ENCODE measurements at regions not wholly inside any gene's neighbourhood (a gene's known extent, or its start where the extent isn't known, plus 50 kb on each side); places are given as distances from the start of the nearest gene placed in this dataset.

GRCh38 chr4:11264346-11264745 lies 164.3 kb downstream of the HS3ST1 start:
- H4K20me1 ChIP-seq (ENCODE audit: insufficient read depth, low read length, poor library complexity, severe bottlenecking) = no peaks in the 10 kb centered on the region
- H3K36me3 ChIP-seq (ENCODE audit: insufficient read depth, low read length) = peaks cover 4% of the 10 kb centered on the region; the same call in 1 of the 2 replicates
- H3K4me3 ChIP-seq (ENCODE audit: low read length, poor library complexity, severe bottlenecking) = no peak overlapping the region
- no peak overlapping the region for H2AFZ ChIP-seq (ENCODE audit: low read length)
- no peaks in the 10 kb centered on the region for H3K4me1 ChIP-seq (ENCODE audit: insufficient read depth, low read length, poor library complexity, severe bottlenecking)
- no peak overlapping the region for H3K9ac ChIP-seq (ENCODE audit: low read depth, low read length, poor library complexity, severe bottlenecking)
- no peaks in the 10 kb centered on the region for H3K79me2 ChIP-seq (ENCODE audit: insufficient read depth, low read length)
- no peak overlapping the region for H3K4me2 ChIP-seq (ENCODE audit: low read depth, low read length, poor library complexity, severe bottlenecking)
- no peaks in the 10 kb centered on the region for H3K27me3 ChIP-seq (ENCODE audit: insufficient read depth, low read length, poor library complexity, severe bottlenecking)
- no peak for TF ChIP-seq EZH2phosphoT487 (IDR thresholded peaks at IDR 0.05; ENCODE audit: borderline replicate concordance)
- no peak for TF ChIP-seq CTCF (conservative IDR thresholded peaks at IDR 0.05; ENCODE audit: low read length)
- no peaks in the 10 kb centered on the region for H3K9me2 ChIP-seq (replicated peaks; ENCODE audit: low read depth, low read length)
- peaks cover 3% of the 10 kb centered on the region; the same call in 1 of the 2 replicates for H3K9me3 ChIP-seq (ENCODE audit: insufficient read depth, low read depth, low read length)
- no peaks in the 10 kb centered on the region for H3F3A ChIP-seq (ENCODE audit: low read depth)

- Histone ChIP-seq H3K36me3 (ENCODE audit: insufficient read depth, low read length) (peaks cover 4% of the 10 kb centered on the region; the same call in 1 of the 2 replicates), H3F3A (ENCODE audit: low read depth) (no peaks in the 10 kb centered on the region), H3K9me2 (replicated peaks; ENCODE audit: low read depth, low read length) (no peaks in the 10 kb centered on the region), H3K79me2 (ENCODE audit: insufficient read depth, low read length) (no peaks in the 10 kb centered on the region), H3K4me3 (ENCODE audit: low read length, poor library complexity, severe bottlenecking) (no peak overlapping the region), H3K27me3 (ENCODE audit: insufficient read depth, low read length, poor library complexity, severe bottlenecking) (no peaks in the 10 kb centered on the region), H4K20me1 (ENCODE audit: insufficient read depth, low read length, poor library complexity, severe bottlenecking) (no peaks in the 10 kb centered on the region), H2AFZ (ENCODE audit: low read length) (no peak overlapping the region), H3K9me3 (ENCODE audit: insufficient read depth, low read depth, low read length) (peaks cover 3% of the 10 kb centered on the region; the same call in 1 of the 2 replicates), H3K9ac (ENCODE audit: low read depth, low read length, poor library complexity, severe bottlenecking) (no peak overlapping the region), H3K4me1 (ENCODE audit: insufficient read depth, low read length, poor library complexity, severe bottlenecking) (no peaks in the 10 kb centered on the region), H3K4me2 (ENCODE audit: low read depth, low read length, poor library complexity, severe bottlenecking) (no peak overlapping the region)
- TF ChIP-seq EZH2phosphoT487 (IDR thresholded peaks at IDR 0.05; ENCODE audit: borderline replicate concordance) (no peak), CTCF (conservative IDR thresholded peaks at IDR 0.05; ENCODE audit: low read length) (no peak)
Measured at GRCh38 chr4:11263208-11263607, 165.5 kb downstream of the HS3ST1 start.

GRCh38 chr4:11261066-11261850 lies 167.4 kb downstream of the HS3ST1 start:
- H3K36me3 ChIP-seq (ENCODE audit: insufficient read depth, low read length) = no peaks in the 10 kb centered on the region
- TF ChIP-seq EZH2phosphoT487 (IDR thresholded peaks at IDR 0.05; ENCODE audit: borderline replicate concordance) (no peak), CTCF (conservative IDR thresholded peaks at IDR 0.05; ENCODE audit: low read length) (no peak)
- no peaks in the 10 kb centered on the region for H4K20me1 ChIP-seq (ENCODE audit: insufficient read depth, low read length, poor library complexity, severe bottlenecking)
- H3K79me2 ChIP-seq (ENCODE audit: insufficient read depth, low read length) = no peaks in the 10 kb centered on the region
- no peaks in the 10 kb centered on the region; the same call in 1 of the 2 replicates for H3K9me3 ChIP-seq (ENCODE audit: insufficient read depth, low read depth, low read length)
- no peak overlapping the region for H3K9ac ChIP-seq (ENCODE audit: low read depth, low read length, poor library complexity, severe bottlenecking)
- H3F3A ChIP-seq (ENCODE audit: low read depth) = no peaks in the 10 kb centered on the region
- no peak overlapping the region for H3K4me3 ChIP-seq (ENCODE audit: low read length, poor library complexity, severe bottlenecking)
- H3K4me1 ChIP-seq (ENCODE audit: insufficient read depth, low read length, poor library complexity, severe bottlenecking) = no peaks in the 10 kb centered on the region
- no peaks in the 10 kb centered on the region for H3K9me2 ChIP-seq (replicated peaks; ENCODE audit: low read depth, low read length)
- no peaks in the 10 kb centered on the region for H3K27me3 ChIP-seq (ENCODE audit: insufficient read depth, low read length, poor library complexity, severe bottlenecking)
- no peak overlapping the region for H2AFZ ChIP-seq (ENCODE audit: low read length)
- no peak overlapping the region for H3K4me2 ChIP-seq (ENCODE audit: low read depth, low read length, poor library complexity, severe bottlenecking)

All from Loucy (cell line).